HG02970 (cell line): ENCODE measurements at regions not wholly inside any gene's neighbourhood (a gene's known extent, or its start where the extent isn't known, plus 50 kb on each side); places are given as distances from the start of the nearest gene placed in this dataset.

Experiments
- ATAC-seq: cut with Tn5 transposase; IDR thresholded peaks from one replicate; pipeline ENCODE4 v1.9.1; 2021; ENCODE audit warnings: mild to moderate bottlenecking, moderate library complexity, moderate number of reproducible peaks; ENCODE audit not compliant: unreplicated experiment, low FRiP score

- no peak for ATAC-seq
These were observed 402.2 kb downstream of the GPATCH2 start for GRCh38 chr1:217228689-217229088.

- ATAC-seq, result no peak
These were observed 406.7 kb downstream of the GPATCH2 start for GRCh38 chr1:217224201-217224600.

DNA sequence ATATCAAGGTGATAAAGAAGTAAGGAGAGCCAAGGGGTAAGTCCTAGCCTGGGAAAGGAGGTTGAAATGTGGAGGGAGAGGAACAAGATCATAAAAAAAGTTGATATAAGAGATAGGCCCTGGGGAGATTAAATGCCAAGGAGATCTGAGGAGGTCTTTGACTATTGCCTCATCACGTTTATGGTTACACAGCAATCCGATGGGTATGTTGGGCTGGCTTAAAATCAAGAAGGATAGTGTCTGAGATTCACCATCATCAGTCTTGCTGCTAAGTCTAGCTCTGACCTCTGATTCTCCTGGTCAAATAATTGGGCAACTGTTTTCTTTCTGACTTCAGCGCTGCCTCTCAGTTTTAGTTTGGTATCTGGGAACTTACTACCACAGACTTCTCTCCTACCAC lies 416.3 kb downstream of the GPATCH2 start:
- ATAC-seq, result no peak

DNA sequence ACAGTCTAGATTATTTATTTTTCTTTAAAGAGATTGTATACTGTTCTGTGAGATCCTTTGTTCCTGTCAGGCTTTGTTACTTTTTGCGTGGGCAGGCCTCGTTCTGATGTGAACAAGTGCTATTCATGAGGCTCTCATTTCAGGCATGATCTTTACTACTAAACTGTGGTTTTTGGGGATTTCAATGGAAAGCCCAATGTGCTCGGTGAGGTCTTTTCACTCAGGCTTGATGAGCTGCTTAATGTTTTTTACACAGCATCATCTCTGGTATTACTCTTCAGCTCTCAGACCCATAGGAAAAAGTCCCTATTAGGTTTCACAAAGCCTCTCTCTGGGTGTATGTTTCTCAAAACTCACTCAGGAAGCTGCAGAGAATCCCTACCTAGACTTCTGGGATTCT lies 419.4 kb downstream of the GPATCH2 start:
- no peak for ATAC-seq

- no peak for ATAC-seq
These were observed 425.3 kb downstream of the GPATCH2 start for GRCh38 chr1:217205578-217205977.

DNA sequence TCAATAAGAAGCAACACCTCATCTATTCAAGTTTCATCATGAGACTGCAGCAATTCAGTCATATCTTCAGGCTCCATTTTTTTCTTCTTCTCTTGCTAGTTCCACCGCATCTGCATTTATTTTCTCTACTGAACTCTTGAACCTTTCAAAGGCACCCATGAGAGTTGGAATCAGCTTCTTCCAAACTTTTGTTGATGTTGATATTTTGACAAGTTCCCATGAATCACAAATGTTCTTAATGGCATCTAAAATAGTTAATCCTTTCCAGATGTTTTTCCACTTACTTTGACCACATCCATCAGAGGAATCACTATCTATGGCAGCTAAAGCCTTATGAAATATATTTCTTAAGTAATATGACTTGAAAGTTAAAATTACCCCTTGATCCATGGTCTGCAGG lies 434.3 kb downstream of the GPATCH2 start:
- no peak for ATAC-seq

DNA sequence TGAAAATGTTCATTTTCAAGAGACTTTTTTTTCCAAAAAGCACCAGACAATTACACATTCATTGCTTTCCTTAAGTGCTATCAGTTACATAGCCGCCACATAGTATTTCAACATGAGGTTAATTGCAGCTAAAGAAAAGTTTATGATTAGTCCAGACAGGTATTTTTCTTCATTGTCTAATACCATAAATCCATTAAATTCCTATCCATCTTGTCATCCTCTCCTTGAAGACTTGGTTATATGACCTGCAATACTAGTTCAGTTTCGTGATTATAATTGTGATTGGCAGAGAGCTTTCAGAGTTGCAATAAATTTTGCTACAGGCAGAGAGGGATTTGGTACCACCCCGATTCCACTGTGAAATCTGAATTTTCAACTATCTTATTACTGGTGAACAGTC lies 437.7 kb downstream of the GPATCH2 start:
- no peak for ATAC-seq

DNA sequence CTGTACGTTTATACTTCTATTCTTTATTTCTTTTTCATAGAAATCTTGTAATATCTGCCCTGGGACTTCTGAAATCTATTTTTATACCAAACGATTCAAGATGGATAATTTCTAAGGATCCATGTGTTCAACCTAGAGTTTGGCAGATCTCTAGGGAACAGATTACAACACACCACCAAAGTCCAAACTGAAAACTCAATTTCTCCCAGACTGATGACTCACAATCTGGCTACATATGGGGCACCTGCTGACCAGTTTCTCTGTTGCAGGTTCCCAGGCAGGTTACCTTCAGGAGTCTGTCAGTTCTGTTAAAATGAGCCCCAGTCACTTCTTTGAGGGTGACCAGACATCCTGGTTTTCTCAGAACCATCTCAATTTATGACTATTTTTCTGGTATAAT lies 439.4 kb downstream of the GPATCH2 start:
- ATAC-seq, result no peak

GRCh38 chr1:217190359-217190758 lies 440.5 kb downstream of the GPATCH2 start:
- ATAC-seq, result no peak

- ATAC-seq, result no peak
These were observed 441.5 kb downstream of the GPATCH2 start for GRCh38 chr1:217189362-217189761.

- no peak for ATAC-seq
These were observed 442.3 kb downstream of the GPATCH2 start for GRCh38 chr1:217188280-217189237.

DNA sequence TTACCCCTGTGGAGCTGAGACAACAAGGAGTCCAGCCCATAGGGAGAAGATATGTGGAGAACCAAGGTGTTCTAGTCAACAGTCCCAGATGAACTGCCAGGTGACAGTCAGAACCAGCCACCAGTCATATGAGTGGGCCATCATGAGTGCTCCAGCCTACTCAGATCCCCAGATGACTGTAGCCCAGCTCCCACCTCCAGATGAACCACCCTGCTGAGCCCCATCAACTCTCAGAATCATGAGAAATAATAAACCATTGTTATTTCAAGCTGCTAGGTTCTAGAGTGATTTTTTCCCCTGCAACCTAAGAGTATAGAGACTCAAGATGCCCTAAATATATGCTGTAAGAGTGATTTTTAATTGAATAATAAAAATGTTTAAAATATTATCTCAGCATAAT lies 444.2 kb downstream of the GPATCH2 start:
- ATAC-seq, result no peak

DNA sequence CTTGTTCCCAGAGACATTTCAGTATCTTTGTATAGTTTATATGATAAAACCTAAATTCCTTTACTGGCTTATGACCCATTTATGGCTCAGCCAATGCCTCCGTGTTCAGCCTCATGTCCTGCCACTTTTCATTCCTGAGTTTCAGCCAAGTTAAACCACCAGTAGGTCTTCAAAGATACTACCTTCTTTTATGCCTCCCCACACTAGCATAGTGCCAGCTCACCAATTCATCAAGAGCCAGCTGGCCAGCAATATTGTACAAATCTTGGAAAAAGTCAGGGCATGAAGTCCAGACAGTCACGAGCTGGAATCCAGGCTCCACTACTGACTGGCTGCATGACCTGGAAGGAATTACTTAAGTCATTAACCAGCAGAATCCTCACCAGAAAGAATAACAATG lies 446.0 kb downstream of the GPATCH2 start:
- ATAC-seq, result no peak

GRCh38 chr1:217182992-217183391 lies 447.9 kb downstream of the GPATCH2 start:
- no peak for ATAC-seq

- ATAC-seq, result no peak
These were observed 449.1 kb downstream of the GPATCH2 start for GRCh38 chr1:217181756-217182155.

- no peak for ATAC-seq
These were observed 449.6 kb downstream of the GPATCH2 start for GRCh38 chr1:217181176-217181746.

GRCh38 chr1:217180443-217180842 lies 450.4 kb downstream of the GPATCH2 start:
- no peak for ATAC-seq

- ATAC-seq, result no peak
These were observed 441.2 kb upstream of the ESRRG start for GRCh38 chr1:217164403-217164802.

- no peak for ATAC-seq
These were observed 430.1 kb upstream of the ESRRG start for GRCh38 chr1:217153361-217153760.

- ATAC-seq, result no peak
These were observed 427.1 kb upstream of the ESRRG start for GRCh38 chr1:217150366-217150765.

- no peak for ATAC-seq
These were observed 426.6 kb upstream of the ESRRG start for GRCh38 chr1:217149791-217150190.

GRCh38 chr1:217141711-217142110 lies 418.5 kb upstream of the ESRRG start:
- ATAC-seq, result no peak
